GM12892 (cell line): ENCODE measurements at regions not wholly inside any gene's neighbourhood (a gene's known extent, or its start where the extent isn't known, plus 50 kb on each side); places are given as distances from the start of the nearest gene placed in this dataset.

Source experiments
- POLR2A ChIP-seq: IDR thresholded peaks from 2 replicates; pipeline ENCODE4 v1.6.1; 2011; ENCODE audit warnings: low read depth, low read length, control low read depth
- POLR2AphosphoS5 ChIP-seq: IDR thresholded peaks from 2 replicates; pipeline ENCODE4 v1.6.1; 2011; ENCODE audit warnings: low read depth, low read length, control low read depth
- TAF1 ChIP-seq: IDR thresholded peaks from 2 replicates; pipeline ENCODE4 v1.6.1; 2011; ENCODE audit warnings: low read depth, mild to moderate bottlenecking, control low read depth, low read length, borderline replicate concordance

DNA sequence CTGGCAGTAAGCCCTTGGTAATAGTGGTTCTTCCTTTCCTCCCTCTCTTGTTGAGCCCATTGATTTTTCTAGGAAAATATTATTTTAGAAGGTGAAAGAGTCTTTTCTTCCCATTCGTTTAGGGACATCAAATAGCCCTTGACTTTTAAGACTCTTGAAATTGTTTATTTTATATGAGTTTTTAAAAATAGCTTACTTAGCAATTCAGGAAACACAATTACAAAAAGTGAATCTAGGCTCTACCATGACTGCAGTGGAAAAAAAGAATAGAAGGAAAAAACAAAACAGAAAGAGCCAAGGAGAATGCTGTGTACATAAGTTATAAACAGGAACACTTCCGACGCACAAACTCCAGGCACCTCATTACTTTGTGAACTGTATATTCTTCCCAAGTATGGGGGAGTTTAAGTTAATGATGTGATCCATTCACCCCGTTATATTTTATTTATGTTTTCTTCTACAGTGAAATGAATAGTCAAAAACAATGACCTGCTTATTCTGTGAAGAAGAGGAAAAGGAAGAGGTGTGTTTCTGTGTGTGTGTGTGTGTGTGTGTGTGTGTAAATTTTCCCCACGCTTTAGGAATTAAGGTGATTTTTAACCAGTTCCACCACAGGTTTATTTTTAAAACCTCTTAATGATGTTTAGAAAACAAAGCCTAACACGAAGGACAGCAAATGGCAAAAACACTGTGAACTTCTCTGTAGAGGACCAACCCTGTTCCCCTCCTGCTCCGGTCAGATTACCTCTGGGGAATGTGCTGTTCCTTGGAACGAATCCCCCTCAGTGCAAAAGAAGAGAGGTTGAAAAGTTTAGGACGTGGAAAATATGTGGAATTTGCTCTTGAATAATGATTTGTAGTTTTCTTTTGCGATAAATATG is 266.3 kb downstream of the KLF5 start:
- TF ChIP-seq POLR2AphosphoS5 (no peak), POLR2A (no peak), TAF1 (no peak)
